BLaER1 treated with 17β-estradiol and CSF1 and Interleukin-3, amounts not matched to agents 10 nM and 100 nM (cell line): ENCODE measurements at regions not wholly inside any gene's neighbourhood (a gene's known extent, or its start where the extent isn't known, plus 50 kb on each side); places are given as distances from the start of the nearest gene placed in this dataset.

Experiments
- H3K27ac ChIP-seq, 11 experiments: shearing (Covaris generic); formaldehyde crosslinking; 2 replicates each; pipeline ENCODE4 v1.8.1; 2022
- H3K27me3 ChIP-seq, 11 experiments: shearing (Covaris generic); formaldehyde crosslinking; 2 replicates each; pipeline ENCODE4 v1.8.1; 2022
- H3K36me3 ChIP-seq, 11 experiments: shearing (Covaris generic); formaldehyde crosslinking; 2 replicates each; pipeline ENCODE4 v1.8.1; 2022
- H3K4me1 ChIP-seq, 10 experiments: shearing (Covaris generic); formaldehyde crosslinking; 2 replicates each; pipeline ENCODE4 v1.8.1; 2022
- H3K4me2 ChIP-seq, 11 experiments: shearing (Covaris generic); formaldehyde crosslinking; 2 replicates each; pipeline ENCODE4 v1.8.1; 2022
- H3K4me3 ChIP-seq, 10 experiments: shearing (Covaris generic); formaldehyde crosslinking; 2 replicates each; pipeline ENCODE4 v1.8.1; 2022
- H3K9ac ChIP-seq, 11 experiments: shearing (Covaris generic); formaldehyde crosslinking; 2 replicates each; pipeline ENCODE4 v1.8.1; 2022
- H3K9me3 ChIP-seq, 11 experiments: shearing (Covaris generic); formaldehyde crosslinking; replicated peaks in 1 of 11; 2 replicates each; pipeline ENCODE4 v1.8.1; 2022
- H4K20me1 ChIP-seq, 11 experiments: shearing (Covaris generic); formaldehyde crosslinking; 2 replicates each; pipeline ENCODE4 v1.8.1; 2022
- Cebpa-rat ChIP-seq, 11 experiments: shearing (Covaris generic); IDR thresholded peaks; 2 replicates each; pipeline ENCODE4 v1.8.1; 2022

- Histone ChIP-seq H3K27ac (no peak overlapping the region), H3K4me1 (no peaks in the 10 kb centered on the region), H3K36me3 (no peaks in the 10 kb centered on the region), H4K20me1 (no peaks in the 10 kb centered on the region), H3K9ac (no peak overlapping the region), H3K4me2 (no peak overlapping the region), H3K4me3 (no peak overlapping the region), H3K9me3 (peaks cover 4 to 11% (median 5%) of the 10 kb centered on the region in 11 experiments; a peak in 21 of 22 replicates), H3K27me3 (no peaks in the 10 kb centered on the region)
- no peak for TF ChIP-seq Cebpa-rat (IDR thresholded peaks at IDR 0.05)
These were observed 398.0 kb upstream of the CNTN4 start for GRCh38 chr3:1700650-1701049.

- no peak overlapping the region for H3K4me2 ChIP-seq
- H4K20me1 ChIP-seq, result no peaks in the 10 kb centered on the region
- no peaks in the 10 kb centered on the region for H3K27me3 ChIP-seq
- no peak overlapping the region for H3K27ac ChIP-seq
- H3K4me3 ChIP-seq, result no peak overlapping the region
- no peak overlapping the region for H3K9ac ChIP-seq
- no peaks in the 10 kb centered on the region for H3K4me1 ChIP-seq
- H3K9me3 ChIP-seq, result peaks cover 13 to 23% (median 17%) of the 10 kb centered on the region in 11 experiments
- H3K36me3 ChIP-seq, result no peaks in the 10 kb centered on the region
- TF ChIP-seq Cebpa-rat (IDR thresholded peaks at IDR 0.05), result no peak
These were observed 395.5 kb upstream of the CNTN4 start for GRCh38 chr3:1703169-1703568.

- no peak overlapping the region for H3K4me2 ChIP-seq
- H3K4me3 ChIP-seq, result no peak overlapping the region
- H3K9ac ChIP-seq, result no peak overlapping the region
- peaks cover 9 to 21% (median 13%) of the 10 kb centered on the region in 11 experiments for H3K9me3 ChIP-seq
- H3K27ac ChIP-seq, result no peak overlapping the region
- no peak for TF ChIP-seq Cebpa-rat (IDR thresholded peaks at IDR 0.05)
- H3K27me3 ChIP-seq, result no peaks in the 10 kb centered on the region
- no peaks in the 10 kb centered on the region for H3K36me3 ChIP-seq
- no peaks in the 10 kb centered on the region for H4K20me1 ChIP-seq
- no peaks in the 10 kb centered on the region for H3K4me1 ChIP-seq
These were observed 388.0 kb upstream of the CNTN4 start for GRCh38 chr3:1710663-1711062.

- Histone ChIP-seq H3K9ac (no peak overlapping the region), H3K4me2 (no peak overlapping the region), H3K27ac (no peak overlapping the region), H4K20me1 (no peaks in the 10 kb centered on the region), H3K9me3 (no peaks in the 10 kb centered on the region), H3K27me3 (no peaks in the 10 kb centered on the region), H3K4me1 (no peaks in the 10 kb centered on the region), H3K36me3 (no peaks in the 10 kb centered on the region), H3K4me3 (no peak overlapping the region)
- no peak for TF ChIP-seq Cebpa-rat (IDR thresholded peaks at IDR 0.05)
These were observed 381.1 kb upstream of the CNTN4 start for GRCh38 chr3:1717524-1717923.

- H4K20me1 ChIP-seq, result no peaks in the 10 kb centered on the region
- no peaks in the 10 kb centered on the region for H3K27me3 ChIP-seq
- H3K9ac ChIP-seq, result no peak overlapping the region
- no peaks in the 10 kb centered on the region for H3K9me3 ChIP-seq
- no peak overlapping the region for H3K27ac ChIP-seq
- no peak for TF ChIP-seq Cebpa-rat (IDR thresholded peaks at IDR 0.05)
- no peaks in the 10 kb centered on the region for H3K4me1 ChIP-seq
- H3K4me3 ChIP-seq, result no peak overlapping the region
- no peaks in the 10 kb centered on the region for H3K36me3 ChIP-seq
- no peak overlapping the region for H3K4me2 ChIP-seq
These were observed 374.9 kb upstream of the CNTN4 start for GRCh38 chr3:1723726-1724125.

- Histone ChIP-seq H3K27ac (no peak overlapping the region), H4K20me1 (no peaks in the 10 kb centered on the region), H3K4me3 (no peak overlapping the region), H3K4me1 (no peaks in the 10 kb centered on the region), H3K9me3 (no peaks in the 10 kb centered on the region), H3K9ac (no peak overlapping the region), H3K4me2 (no peak overlapping the region), H3K27me3 (no peaks in the 10 kb centered on the region), H3K36me3 (no peaks in the 10 kb centered on the region)
- TF ChIP-seq Cebpa-rat (IDR thresholded peaks at IDR 0.05), result no peak
These were observed 371.9 kb upstream of the CNTN4 start for GRCh38 chr3:1726741-1727140.

GRCh38 chr3:1727242-1727641 lies 371.4 kb upstream of the CNTN4 start:
- H3K27ac ChIP-seq, result no peak overlapping the region
- H3K4me2 ChIP-seq, result no peak overlapping the region
- no peaks in the 10 kb centered on the region for H4K20me1 ChIP-seq
- H3K9me3 ChIP-seq, result no peaks in the 10 kb centered on the region
- TF ChIP-seq Cebpa-rat (IDR thresholded peaks at IDR 0.05), result no peak
- no peaks in the 10 kb centered on the region for H3K4me1 ChIP-seq
- H3K36me3 ChIP-seq, result no peaks in the 10 kb centered on the region
- H3K9ac ChIP-seq, result no peak overlapping the region
- no peaks in the 10 kb centered on the region for H3K27me3 ChIP-seq
- no peak overlapping the region for H3K4me3 ChIP-seq

- no peaks in the 10 kb centered on the region for H3K9me3 ChIP-seq
- H3K9ac ChIP-seq, result no peak overlapping the region
- no peak for TF ChIP-seq Cebpa-rat (IDR thresholded peaks at IDR 0.05)
- no peaks in the 10 kb centered on the region for H4K20me1 ChIP-seq
- H3K27ac ChIP-seq, result no peak overlapping the region
- H3K36me3 ChIP-seq, result no peaks in the 10 kb centered on the region
- H3K4me3 ChIP-seq, result no peak overlapping the region
- H3K4me2 ChIP-seq, result no peak overlapping the region
- no peaks in the 10 kb centered on the region for H3K27me3 ChIP-seq
- no peaks in the 10 kb centered on the region for H3K4me1 ChIP-seq
These were observed 370.2 kb upstream of the CNTN4 start for GRCh38 chr3:1728510-1728909.

GRCh38 chr3:1734494-1735122 lies 364.1 kb upstream of the CNTN4 start:
- H3K4me1 ChIP-seq, result no peaks in the 10 kb centered on the region
- TF ChIP-seq Cebpa-rat (IDR thresholded peaks at IDR 0.05), result no peak
- no peak overlapping the region for H3K27ac ChIP-seq
- peaks cover 0 to 13% (median 6%) of the 10 kb centered on the region in 11 experiments; a peak in 7 of 22 replicates for H3K9me3 ChIP-seq
- no peaks in the 10 kb centered on the region for H4K20me1 ChIP-seq
- H3K36me3 ChIP-seq, result no peaks in the 10 kb centered on the region
- no peaks in the 10 kb centered on the region for H3K27me3 ChIP-seq
- H3K4me3 ChIP-seq, result no peak overlapping the region
- no peak overlapping the region for H3K9ac ChIP-seq
- H3K4me2 ChIP-seq, result no peak overlapping the region

- TF ChIP-seq Cebpa-rat (IDR thresholded peaks at IDR 0.05), result no peak
- H3K4me2 ChIP-seq, result peak overlapping the region in 2 of 11 experiments; percentile 15 to 20; a peak in 3 of 22 replicates
- H3K4me1 ChIP-seq, result peaks cover 0 to 7% (median 0%) of the 10 kb centered on the region in 10 experiments; a peak in 1 of 20 replicates
- no peak overlapping the region for H3K9ac ChIP-seq
- no peaks in the 10 kb centered on the region for H4K20me1 ChIP-seq
- H3K36me3 ChIP-seq, result no peaks in the 10 kb centered on the region
- no peak overlapping the region for H3K4me3 ChIP-seq
- no peaks in the 10 kb centered on the region for H3K27me3 ChIP-seq
- H3K9me3 ChIP-seq, result peaks cover 6 to 33% (median 14%) of the 10 kb centered on the region in 11 experiments; a peak in 18 of 22 replicates
- no peak overlapping the region for H3K27ac ChIP-seq
These were observed 346.5 kb upstream of the CNTN4 start for GRCh38 chr3:1752205-1752604.
